HUES64 (cell line): ENCODE measurements at regions not wholly inside any gene's neighbourhood (a gene's known extent, or its start where the extent isn't known, plus 50 kb on each side); places are given as distances from the start of the nearest gene placed in this dataset.
"Not testable (repeated sequence)": the region's sequence is repeated elsewhere in the genome, so short reads cannot be mapped to it uniquely, and the experiment has no call there.

Experiments
- H3K27ac ChIP-seq: 2 replicates; pipeline ENCODE4 v1.7.0; 2013; ENCODE audit warnings: low read depth, low read length, inconsistent platforms
- H3K27me3 ChIP-seq: 2 replicates; pipeline ENCODE4 v1.6.1; 2013; ENCODE audit warnings: mild to moderate bottlenecking, low read length; ENCODE audit not compliant: insufficient read depth
- H3K36me3 ChIP-seq: 2 replicates; pipeline ENCODE4 v1.6.1; 2013; ENCODE audit warnings: mild to moderate bottlenecking, low read length; ENCODE audit not compliant: insufficient read depth
- H3K4me1 ChIP-seq: 2 replicates; pipeline ENCODE4 v1.6.1; 2013; ENCODE audit warnings: mild to moderate bottlenecking, low read length, moderate library complexity; ENCODE audit not compliant: insufficient read depth
- H3K4me3 ChIP-seq: 2 replicates; pipeline ENCODE4 v1.5.1; 2013; ENCODE audit warnings: mild to moderate bottlenecking, low read length, moderate library complexity
- H3K9ac ChIP-seq: 2 replicates; pipeline ENCODE4 v1.6.1; 2013; ENCODE audit warnings: mild to moderate bottlenecking, low read depth, low read length
- H3K9me3 ChIP-seq: 2 replicates; pipeline ENCODE4 v1.6.1; 2013; ENCODE audit warnings: low read depth, low read length; ENCODE audit not compliant: insufficient read depth
- WGBS: fragments of 150-250, 120-280 bp; methylation state at CpG from one replicate; pipeline ENCODE4 v1.1.7; 2013; ENCODE audit warnings: missing lambda C conversion rate; 5-methylcytosine and 5-hydroxymethylcytosine counted together

DNA sequence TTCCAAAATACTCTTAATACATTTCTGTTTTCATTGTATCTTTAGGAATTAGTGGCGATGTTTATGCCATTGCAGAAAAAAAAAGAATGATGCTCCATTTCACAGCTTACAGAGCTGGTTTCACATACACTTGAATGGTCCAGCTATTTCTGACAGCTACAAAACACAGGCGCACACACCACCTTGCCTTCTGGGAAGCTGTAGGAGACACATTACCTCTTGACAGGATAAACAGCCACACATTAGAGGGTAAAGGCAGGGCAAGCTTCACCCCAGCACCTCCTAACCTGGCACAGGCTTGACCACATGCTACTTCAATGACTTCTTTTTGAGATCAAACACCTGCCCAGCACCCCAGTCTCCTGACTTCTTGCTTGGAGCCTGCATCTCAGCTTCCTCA lies 73.2 kb upstream of the PLGLB2 start:
- H3K36me3 ChIP-seq, H3K4me1 ChIP-seq, H3K4me3 ChIP-seq, H3K9ac ChIP-seq, H3K27me3 ChIP-seq, H3K9me3 ChIP-seq, H3K27ac ChIP-seq: not testable (repeated sequence)
- 100% methylated on average over 1 of the region's 2 CpGs for WGBS

DNA sequence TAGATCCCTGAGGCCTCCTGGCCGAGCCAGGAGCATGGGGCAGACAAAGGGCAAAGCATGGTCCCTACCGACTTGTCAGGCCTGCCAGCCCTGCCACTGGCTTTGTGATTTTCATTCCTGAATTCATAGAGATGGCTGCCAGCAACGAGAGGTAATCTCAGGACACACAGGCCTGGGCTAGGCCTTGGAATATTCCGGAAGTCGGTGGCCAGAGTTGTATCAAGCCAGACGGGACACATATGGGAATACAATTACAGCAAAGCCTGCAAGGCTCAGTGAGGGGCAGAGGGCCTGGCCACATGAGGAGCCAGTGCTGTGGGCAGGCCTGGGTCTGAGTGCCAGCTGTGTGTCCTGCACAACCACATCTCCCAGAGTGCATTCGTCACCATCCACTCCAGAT lies 72.4 kb upstream of the PLGLB2 start:
- not testable (repeated sequence) for H3K4me3 ChIP-seq, H3K9me3 ChIP-seq, H3K9ac ChIP-seq, H3K27me3 ChIP-seq, H3K36me3 ChIP-seq, H3K4me1 ChIP-seq, H3K27ac ChIP-seq
- 90% methylated on average over 2 of the region's 7 CpGs for WGBS

DNA sequence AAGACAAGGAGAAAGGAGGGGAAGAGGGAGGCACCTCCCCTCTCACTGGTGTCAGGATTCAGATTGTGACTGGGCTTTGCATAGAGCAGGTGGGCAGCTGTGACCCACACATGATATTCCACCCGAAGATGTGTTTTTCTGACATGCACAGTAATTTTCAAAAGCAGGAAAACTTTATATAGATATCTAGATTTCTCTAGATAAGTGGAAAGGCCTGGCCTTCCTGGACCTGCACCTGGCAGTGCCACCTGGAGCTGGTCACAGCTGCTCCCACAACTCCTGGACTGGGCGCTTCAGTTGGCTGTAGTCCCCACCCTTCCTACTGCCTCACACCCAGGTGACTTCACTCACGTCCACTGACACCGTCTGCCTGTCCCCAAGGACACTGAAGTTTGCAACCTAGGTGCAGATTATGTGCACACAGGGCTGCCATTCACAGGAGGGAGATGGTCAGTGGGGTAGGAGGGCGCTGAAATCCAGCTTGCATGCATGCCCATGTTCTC lies 70.4 kb upstream of the PLGLB2 start:
- not testable (repeated sequence) for H3K9ac ChIP-seq, H3K27me3 ChIP-seq, H3K36me3 ChIP-seq, H3K4me3 ChIP-seq, H3K4me1 ChIP-seq, H3K9me3 ChIP-seq, H3K27ac ChIP-seq
- no CpG with 5 or more reads among the region's 5 CpGs for WGBS

DNA sequence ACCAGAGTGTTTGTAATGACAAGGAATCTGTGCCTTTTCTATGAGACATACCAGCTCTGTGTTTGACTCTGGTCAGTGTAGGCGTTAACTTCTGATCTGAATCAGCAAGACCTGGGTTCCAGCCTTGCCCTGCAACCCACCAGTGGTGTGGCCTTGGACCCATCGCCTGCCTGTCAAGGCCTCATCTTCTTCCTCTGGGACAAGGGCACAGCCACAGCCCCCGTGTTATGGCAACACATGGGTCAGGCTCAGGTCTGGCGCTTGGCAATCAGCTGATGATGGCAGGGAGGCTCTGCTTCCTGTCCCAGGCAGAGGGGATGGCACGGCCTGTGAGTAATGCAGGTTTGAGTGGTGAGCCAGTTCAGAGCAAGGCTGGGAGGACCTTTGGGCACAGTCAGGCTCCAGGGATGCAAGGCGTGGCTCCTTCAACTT lies 69.1 kb upstream of the PLGLB2 start:
- H3K4me3 ChIP-seq, H3K27ac ChIP-seq, H3K27me3 ChIP-seq, H3K36me3 ChIP-seq, H3K9me3 ChIP-seq, H3K4me1 ChIP-seq, H3K9ac ChIP-seq: not testable (repeated sequence)
- WGBS = 95% methylated on average over 4 of the region's 6 CpGs

DNA sequence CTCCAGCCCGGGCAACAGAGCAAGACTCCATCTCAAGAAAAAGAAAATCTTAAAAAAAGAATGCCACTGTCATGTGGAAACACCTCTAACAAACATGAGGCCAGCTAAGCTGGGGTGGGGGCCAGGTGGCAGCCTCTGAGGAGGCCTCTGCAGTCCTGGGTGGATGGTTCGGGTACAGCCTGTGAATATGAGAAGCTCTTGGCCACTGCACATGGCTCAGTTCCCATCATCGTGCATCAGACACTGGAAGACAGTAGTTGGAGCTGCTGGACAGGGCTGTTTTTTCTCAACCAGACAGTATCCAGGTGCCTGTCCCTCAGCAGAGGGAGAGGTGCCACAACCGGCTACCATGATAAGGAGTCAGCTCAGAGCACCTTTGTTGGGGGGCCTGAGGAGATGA lies 67.9 kb upstream of the PLGLB2 start:
- WGBS = 90% methylated on average over 1 of the region's 4 CpGs
- not testable (repeated sequence) for H3K4me1 ChIP-seq, H3K9me3 ChIP-seq, H3K27me3 ChIP-seq, H3K9ac ChIP-seq, H3K36me3 ChIP-seq, H3K4me3 ChIP-seq, H3K27ac ChIP-seq

DNA sequence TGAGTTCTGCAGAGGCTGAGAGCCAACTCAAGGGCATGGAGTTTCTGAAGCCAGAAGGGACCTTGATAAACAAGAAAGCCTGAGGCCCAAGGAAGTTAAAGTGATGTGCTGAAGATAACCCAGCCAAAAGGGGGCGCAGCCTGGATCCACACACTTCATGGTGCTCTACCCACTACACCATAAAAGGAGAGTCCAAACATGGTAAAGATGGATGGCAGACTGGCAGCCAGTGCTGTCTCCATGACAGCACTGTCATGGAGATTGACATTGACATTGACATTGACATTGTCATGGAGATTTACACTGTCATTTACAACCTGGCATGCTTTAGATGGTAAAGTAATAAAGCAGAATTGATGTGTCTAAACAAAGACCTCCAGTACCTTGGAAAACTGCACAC lies 67.2 kb upstream of the PLGLB2 start:
- no CpG with 5 or more reads among the region's 1 CpG for WGBS
- H3K36me3 ChIP-seq, H3K9ac ChIP-seq, H3K27me3 ChIP-seq, H3K4me3 ChIP-seq, H3K9me3 ChIP-seq, H3K27ac ChIP-seq, H3K4me1 ChIP-seq: not testable (repeated sequence)

DNA sequence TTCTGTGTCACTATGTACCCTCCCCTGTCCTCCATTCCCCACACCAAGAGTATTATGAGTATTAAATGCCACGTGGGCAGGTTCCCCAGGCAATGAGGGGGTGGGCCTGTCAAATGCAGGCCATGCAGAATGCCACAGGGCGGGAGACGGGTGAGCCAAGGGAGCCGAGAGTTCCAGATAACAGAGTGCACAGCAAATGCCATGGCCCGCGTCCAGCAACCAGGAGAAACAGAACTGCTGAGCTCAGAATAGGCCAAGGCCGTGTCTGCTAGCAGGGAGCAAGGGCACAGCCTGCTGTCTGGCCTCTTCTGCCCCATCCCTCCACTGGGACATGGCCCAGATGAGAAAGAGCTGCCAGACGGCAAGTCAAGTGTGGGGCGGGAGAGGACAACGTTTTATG lies 64.4 kb upstream of the PLGLB2 start:
- not testable (repeated sequence) for H3K27me3 ChIP-seq, H3K9ac ChIP-seq, H3K4me1 ChIP-seq, H3K27ac ChIP-seq, H3K36me3 ChIP-seq, H3K4me3 ChIP-seq, H3K9me3 ChIP-seq
- 90% methylated on average over 8 of the region's 10 CpGs for WGBS

DNA sequence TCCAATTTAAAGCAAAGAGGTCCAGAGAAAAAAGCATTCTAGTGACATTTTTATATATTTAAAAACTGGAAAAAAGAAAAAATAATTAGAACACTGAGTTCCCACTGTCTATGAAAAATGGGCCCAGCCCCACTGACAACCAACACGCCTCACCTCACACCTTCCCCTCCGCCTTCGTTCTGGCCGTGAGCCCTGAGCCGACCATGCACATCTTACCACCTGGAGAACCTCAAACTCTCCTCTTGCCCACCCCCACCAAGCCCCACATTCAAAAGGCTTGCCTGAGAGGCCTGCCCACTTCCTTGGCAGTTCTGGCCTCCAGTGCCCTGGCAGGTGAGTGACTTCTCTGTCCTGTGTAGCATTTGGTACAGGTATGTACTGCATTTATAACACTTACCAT lies 63.9 kb upstream of the PLGLB2 start:
- H3K27ac ChIP-seq, H3K4me3 ChIP-seq, H3K4me1 ChIP-seq, H3K27me3 ChIP-seq, H3K9ac ChIP-seq, H3K9me3 ChIP-seq, H3K36me3 ChIP-seq: not testable (repeated sequence)
- WGBS = 92% methylated on average over 5 of the region's 5 CpGs

DNA sequence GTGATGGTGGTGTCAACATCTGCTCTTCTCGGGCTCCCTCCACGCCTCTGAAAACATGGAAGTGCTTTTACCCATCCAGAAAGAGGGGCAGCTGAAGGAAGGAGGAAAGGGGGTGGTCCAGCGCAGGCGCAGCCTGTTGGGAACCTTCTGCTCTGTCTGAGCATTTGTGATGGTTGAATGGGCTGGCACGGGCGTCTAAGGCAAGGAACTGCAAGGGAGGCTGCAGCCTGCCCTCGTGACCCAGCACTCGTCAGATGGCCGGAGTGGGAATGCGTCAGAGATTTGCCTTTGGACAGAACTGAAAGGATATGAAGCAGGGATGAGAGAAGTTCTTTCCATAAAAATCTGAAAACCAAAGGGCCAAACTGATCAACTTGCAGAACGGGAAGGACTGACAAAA lies 62.3 kb upstream of the PLGLB2 start:
- H3K36me3 ChIP-seq, H3K4me1 ChIP-seq, H3K9me3 ChIP-seq, H3K27ac ChIP-seq, H3K27me3 ChIP-seq, H3K4me3 ChIP-seq, H3K9ac ChIP-seq: not testable (repeated sequence)
- WGBS = 96% methylated on average over 8 of the region's 11 CpGs

DNA sequence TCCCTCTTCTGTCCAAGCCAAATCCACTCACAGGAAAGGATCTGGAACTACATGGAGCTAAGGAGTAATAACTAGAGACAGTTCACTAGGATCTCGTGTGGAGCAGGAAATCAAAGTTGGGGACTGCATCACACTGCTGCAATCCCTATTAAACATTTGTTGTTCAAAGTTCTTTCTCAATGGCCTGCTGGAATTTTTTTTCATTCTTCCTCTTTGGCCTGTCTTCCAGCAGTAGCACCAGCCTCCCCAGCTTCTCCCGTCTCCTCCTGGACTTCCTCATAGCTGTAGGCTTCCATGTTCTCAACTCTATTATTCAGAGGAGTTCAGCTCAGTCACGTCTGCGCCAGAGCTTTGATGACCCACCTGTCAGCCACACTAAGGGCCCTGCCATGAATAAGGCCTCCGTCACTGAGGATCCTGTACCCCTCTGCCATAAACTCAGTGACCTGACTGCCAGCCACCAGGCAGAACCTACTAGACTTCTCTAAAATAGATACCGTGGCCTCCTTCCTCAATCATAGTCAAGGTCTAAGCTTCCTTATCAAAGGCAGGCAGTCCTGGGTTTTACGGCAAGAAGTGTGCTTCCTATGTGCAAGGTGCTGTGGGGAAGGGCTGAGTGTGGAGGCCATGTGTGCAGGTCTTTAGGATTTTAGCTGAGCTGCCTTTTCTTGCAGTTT lies 60.9 kb upstream of the PLGLB2 start:
- whole genome bisulfite sequencing = no CpG with 5 or more reads among the region's 7 CpGs
- not testable (repeated sequence) for H3K4me1 ChIP-seq, H3K4me3 ChIP-seq, H3K36me3 ChIP-seq, H3K27ac ChIP-seq, H3K9ac ChIP-seq, H3K9me3 ChIP-seq, H3K27me3 ChIP-seq

DNA sequence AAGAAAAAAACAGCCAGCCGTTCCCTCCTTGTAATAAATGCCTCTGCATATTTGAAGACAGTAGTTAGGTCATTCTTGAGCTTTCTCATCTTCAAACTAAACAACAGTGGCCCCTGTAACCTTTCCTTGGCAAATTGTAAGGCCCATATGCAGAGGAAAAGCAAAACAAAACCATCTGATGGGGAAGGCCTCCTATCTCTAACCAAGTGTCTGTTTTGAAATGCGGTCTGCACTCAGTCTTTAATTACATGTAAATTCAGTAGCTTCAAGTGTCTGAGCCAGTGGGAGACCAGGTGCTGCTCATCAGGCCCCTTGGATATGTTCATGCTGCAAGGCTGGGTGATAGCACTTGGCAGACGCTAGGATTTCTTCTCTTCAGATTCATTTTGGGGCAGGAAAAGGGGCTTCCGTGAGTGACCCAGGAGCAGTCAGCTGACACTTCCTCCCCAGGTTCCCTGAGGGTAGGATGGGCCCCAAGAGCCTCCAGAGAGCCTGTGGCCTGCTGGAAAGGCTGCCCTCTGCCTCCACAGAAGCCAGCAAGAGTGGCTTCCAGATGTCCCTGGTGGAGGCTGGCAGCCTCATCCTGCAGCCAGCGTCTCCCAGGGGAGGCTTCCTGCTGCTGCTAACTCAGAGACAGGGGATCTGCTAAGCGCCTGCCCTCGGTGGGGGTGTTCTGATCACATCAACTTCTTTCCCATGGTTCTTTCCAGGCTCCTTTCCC lies 60.2 kb upstream of the PLGLB2 start:
- H3K9ac ChIP-seq, H3K9me3 ChIP-seq, H3K4me1 ChIP-seq, H3K27ac ChIP-seq, H3K27me3 ChIP-seq, H3K36me3 ChIP-seq, H3K4me3 ChIP-seq: not testable (repeated sequence)
- WGBS = 49% methylated on average over 3 of the region's 7 CpGs
